ENCODE measurements at regions not wholly inside any gene's neighbourhood (a gene's known extent, or its start where the extent isn't known, plus 50 kb on each side); places are given as distances from the start of the nearest gene placed in this dataset.

DNA sequence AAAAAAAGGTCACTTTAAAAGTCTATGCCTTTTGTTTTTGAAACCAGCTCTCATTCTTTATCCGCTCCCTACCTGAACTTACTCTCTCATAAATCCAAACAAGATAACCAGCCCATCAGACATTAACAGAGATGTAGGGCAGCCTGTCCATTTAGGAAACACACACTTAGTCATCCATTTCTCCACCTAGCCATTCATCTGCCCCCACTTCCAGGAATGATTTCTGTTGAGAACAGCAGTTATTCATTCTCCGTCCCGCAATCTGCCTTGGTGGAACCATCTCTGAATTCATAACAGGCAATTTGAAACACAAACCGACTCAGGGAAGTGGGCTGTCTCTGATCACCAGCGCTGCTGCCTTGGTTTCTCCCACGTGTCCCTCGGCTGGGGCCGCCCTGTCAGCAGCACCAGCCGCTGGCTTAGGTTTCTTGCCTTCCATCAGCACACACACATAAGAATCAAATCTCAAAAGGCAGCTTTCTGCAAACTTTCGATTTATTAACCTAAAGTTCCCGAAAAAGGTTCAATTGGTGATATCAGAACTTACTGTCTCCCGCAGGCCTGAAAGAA, 528.2 kb upstream of the NRP1 start:
- TF ChIP-seq SPI1 (IDR thresholded peaks at IDR 0.05; ENCODE audit: low read depth, low read length) (no peak), TAF1 (IDR thresholded peaks at IDR 0.05; ENCODE audit: low read depth, low read length) (no peak)

All from GM12891 (cell line).